ENCODE measurements at regions not wholly inside any gene's neighbourhood (a gene's known extent, or its start where the extent isn't known, plus 50 kb on each side); places are given as distances from the start of the nearest gene placed in this dataset.

DNA sequence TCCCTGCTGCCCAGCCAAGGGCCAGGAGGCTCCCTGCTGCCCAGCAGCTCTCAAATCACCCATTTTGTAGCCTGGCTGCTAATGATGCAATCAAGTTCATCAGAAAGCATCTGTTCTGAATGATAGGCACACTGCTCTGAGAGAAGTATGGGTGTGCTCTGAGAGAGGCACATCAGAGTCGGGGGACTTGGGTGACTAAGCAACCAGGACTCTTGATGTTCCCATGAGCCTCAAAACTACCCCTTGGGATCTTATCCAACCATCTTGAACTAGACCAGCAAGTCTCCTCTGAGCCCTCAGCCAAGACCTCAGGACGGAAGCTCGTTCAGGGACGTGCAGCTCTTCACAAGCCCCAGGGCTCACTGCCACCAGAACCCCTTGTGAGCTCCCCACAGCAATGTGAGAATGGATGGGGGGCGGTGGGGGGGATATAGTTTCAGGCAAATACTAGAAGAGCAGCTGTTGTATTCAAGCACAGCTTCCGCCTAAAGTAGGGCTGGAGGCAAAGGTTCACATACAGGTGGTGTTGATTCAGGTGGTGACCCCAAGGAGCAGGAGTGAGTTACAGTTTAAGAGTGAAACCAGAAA is 52.2 kb upstream of the HES1 start:
- TF ChIP-seq CTCF (IDR thresholded peaks at IDR 0.05) = no peak
- TF ChIP-seq POLR2A (IDR thresholded peaks at IDR 0.05) = no peak
- TF ChIP-seq POLR2AphosphoS5 (IDR thresholded peaks at IDR 0.05) = no peak
